ACC112 (cell line): ENCODE measurements at regions not wholly inside any gene's neighbourhood (a gene's known extent, or its start where the extent isn't known, plus 50 kb on each side); places are given as distances from the start of the nearest gene placed in this dataset.
"Not testable (repeated sequence)": the region's sequence is repeated elsewhere in the genome, so short reads cannot be mapped to it uniquely, and the experiment has no call there.

Experiments used
- H2AFZ ChIP-seq: fragments of 200-600 bp; sonication (generic); one replicate; pipeline ENCODE4 v1.6.0; 2017; ENCODE audit warnings: antibody characterized with exemption, low read length; ENCODE audit not compliant: unreplicated experiment
- H3K27ac ChIP-seq: fragments of 200-600 bp; sonication (generic); 2 replicates; pipeline ENCODE4 v1.5.1; 2014; ENCODE audit warnings: low read depth, mild to moderate bottlenecking, antibody characterized with exemption, low read length, moderate library complexity
- H3K27me3 ChIP-seq: fragments of 200-600 bp; sonication (generic); 2 replicates; pipeline ENCODE4 v1.6.1; 2014; ENCODE audit warnings: mild to moderate bottlenecking, antibody characterized with exemption, low read length, moderate library complexity, mixed read lengths; ENCODE audit not compliant: insufficient read depth
- H3K36me3 ChIP-seq: fragments of 200-600 bp; sonication (generic); 2 replicates; pipeline ENCODE4 v1.6.1; 2016; ENCODE audit warnings: mild to moderate bottlenecking, antibody characterized with exemption, low read length, moderate library complexity, mixed read lengths; ENCODE audit not compliant: insufficient read depth
- H3K4me1 ChIP-seq: fragments of 200-600 bp; sonication (generic); one replicate; pipeline ENCODE4 v1.6.1; 2016; ENCODE audit warnings: low read length, mixed read lengths; ENCODE audit not compliant: insufficient read depth, unreplicated experiment, control insufficient read depth
- H3K4me3 ChIP-seq: fragments of 200-600 bp; sonication (generic); 2 replicates; pipeline ENCODE4 v1.5.1; 2014; ENCODE audit warnings: mild to moderate bottlenecking, low read depth, low read length
- H3K79me2 ChIP-seq: fragments of 200-600 bp; sonication (generic); one replicate; pipeline ENCODE4 v1.6.0; 2016; ENCODE audit warnings: low read length; ENCODE audit not compliant: control insufficient read depth, unreplicated experiment, insufficient read depth

DNA sequence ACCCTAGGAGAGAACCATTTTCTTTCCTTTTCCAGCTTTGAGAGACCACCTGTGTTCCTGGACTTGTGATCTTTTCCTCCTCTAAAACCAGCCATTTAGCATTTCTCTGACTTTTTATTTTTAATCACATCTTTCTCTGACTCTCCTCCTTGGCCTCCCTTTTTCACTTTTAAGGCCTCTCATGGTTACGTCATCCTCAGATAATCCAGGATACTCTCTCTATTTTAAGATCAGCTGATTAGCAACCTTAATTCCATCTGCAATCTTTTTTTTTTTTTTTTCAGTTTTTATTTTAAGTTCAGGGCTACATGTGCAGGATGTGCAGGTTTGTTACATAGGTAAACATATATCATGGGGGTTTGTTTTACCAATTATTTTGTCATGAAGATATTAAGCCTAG lies 54.0 kb downstream of the RFPL4B start:
- Histone ChIP-seq H3K79me2 (no peaks in the 10 kb centered on the region), H3K4me1 (no peaks in the 10 kb centered on the region), H3K27me3 (no peaks in the 10 kb centered on the region), H3K27ac (no peak overlapping the region), H3K4me3 (no peak overlapping the region), H2AFZ (no peak overlapping the region), H3K36me3 (no peaks in the 10 kb centered on the region)

DNA sequence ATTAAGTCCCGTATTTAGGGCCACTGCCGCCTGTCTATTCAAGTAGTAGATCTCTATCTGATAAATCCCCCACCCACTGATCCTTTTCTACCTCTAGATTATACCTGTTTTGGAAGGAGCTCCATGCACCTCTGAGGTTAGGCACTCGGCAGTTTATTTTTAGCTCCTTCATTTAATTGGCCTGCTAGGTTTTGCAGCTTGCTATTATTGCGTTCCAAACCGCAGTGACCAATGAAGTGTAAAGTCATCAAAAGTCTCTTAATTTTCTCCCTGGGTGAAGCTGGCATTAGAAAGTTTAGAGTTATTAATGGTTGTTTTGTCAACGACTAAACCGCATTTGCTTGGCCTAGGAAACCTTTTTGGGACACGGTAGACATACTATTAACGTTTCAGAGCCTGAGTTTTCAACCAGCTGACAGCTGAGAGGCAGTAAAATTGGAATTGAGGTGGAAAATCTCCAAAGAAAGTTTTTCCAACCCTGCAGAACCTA lies 60.0 kb downstream of the RFPL4B start:
- no peak overlapping the region for H2AFZ ChIP-seq
- H3K4me3 ChIP-seq = no peak overlapping the region
- H3K27me3 ChIP-seq = no peaks in the 10 kb centered on the region
- H3K4me1 ChIP-seq = no peaks in the 10 kb centered on the region
- H3K27ac ChIP-seq = no peak overlapping the region
- no peaks in the 10 kb centered on the region for H3K36me3 ChIP-seq
- H3K79me2 ChIP-seq = no peaks in the 10 kb centered on the region

GRCh38 chr6:112408522-112408921 lies 61.4 kb downstream of the RFPL4B start:
- Histone ChIP-seq H3K79me2 (no peaks in the 10 kb centered on the region), H2AFZ (no peak overlapping the region), H3K36me3 (no peaks in the 10 kb centered on the region), H3K4me3 (no peak overlapping the region), H3K27me3 (no peaks in the 10 kb centered on the region), H3K27ac (no peak overlapping the region), H3K4me1 (no peaks in the 10 kb centered on the region)

DNA sequence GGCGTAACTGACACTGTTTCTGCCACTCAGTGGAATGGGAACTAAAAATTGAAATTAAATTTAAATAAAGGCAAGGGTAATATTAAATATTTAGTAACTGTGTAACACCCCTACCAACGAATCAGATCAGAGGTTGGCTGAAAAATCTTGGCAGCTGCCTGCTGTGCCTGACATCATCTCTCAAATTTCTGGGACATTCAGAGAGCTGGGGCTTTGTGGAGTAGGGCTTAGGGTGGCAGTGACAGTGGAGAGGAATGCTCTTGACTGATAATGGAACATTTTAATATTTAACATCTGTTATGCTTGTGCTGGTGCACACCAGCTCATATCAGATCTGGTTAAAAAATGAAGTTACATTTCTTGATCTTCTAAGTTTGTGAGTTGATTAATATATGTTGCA lies 62.2 kb downstream of the RFPL4B start:
- Histone ChIP-seq H3K27ac (no peak overlapping the region), H3K4me3 (no peak overlapping the region), H3K4me1 (no peaks in the 10 kb centered on the region)

GRCh38 chr6:112413780-112414179 lies 66.7 kb downstream of the RFPL4B start:
- H2AFZ ChIP-seq = no peak overlapping the region
- no peaks in the 10 kb centered on the region for H3K4me1 ChIP-seq
- no peaks in the 10 kb centered on the region for H3K36me3 ChIP-seq
- H3K4me3 ChIP-seq = no peak overlapping the region
- no peaks in the 10 kb centered on the region for H3K79me2 ChIP-seq
- no peak overlapping the region for H3K27ac ChIP-seq
- no peaks in the 10 kb centered on the region for H3K27me3 ChIP-seq

More for the DNA sequence above, 62.2 kb downstream of the RFPL4B start:
- Histone ChIP-seq H3K79me2 (no peaks in the 10 kb centered on the region), H3K36me3 (no peaks in the 10 kb centered on the region), H3K27me3 (no peaks in the 10 kb centered on the region), H2AFZ (no peak overlapping the region)

DNA sequence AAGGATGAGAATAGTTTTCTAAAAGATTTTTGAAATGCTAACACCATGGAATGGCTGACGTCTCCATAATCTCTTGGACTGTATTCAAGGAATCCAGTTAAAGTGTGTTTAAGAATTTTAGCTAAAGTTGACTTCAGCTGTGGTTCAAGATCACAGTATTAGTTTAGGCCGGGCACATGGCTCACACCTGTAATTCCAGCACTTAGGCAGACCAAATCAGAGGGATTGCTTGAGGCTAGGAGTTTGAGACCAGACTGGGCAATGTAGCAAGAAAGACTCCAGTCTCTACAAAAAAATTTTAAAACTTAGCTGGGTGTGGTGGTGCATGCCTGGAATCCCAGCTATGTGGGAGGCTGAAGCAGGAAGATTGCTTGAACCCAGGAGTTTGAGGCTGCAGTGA lies 68.2 kb downstream of the RFPL4B start:
- H3K27me3 ChIP-seq = no peaks in the 10 kb centered on the region
- no peak overlapping the region for H3K27ac ChIP-seq
- no peak overlapping the region for H2AFZ ChIP-seq

GRCh38 chr6:112416866-112417265 lies 69.7 kb downstream of the RFPL4B start:
- H3K36me3 ChIP-seq = no peaks in the 10 kb centered on the region

More for the DNA sequence above, 68.2 kb downstream of the RFPL4B start:
- Histone ChIP-seq H3K79me2 (no peaks in the 10 kb centered on the region), H3K36me3 (no peaks in the 10 kb centered on the region), H3K4me1 (no peaks in the 10 kb centered on the region), H3K4me3 (no peak overlapping the region)

GRCh38 chr6:112427011-112427410 lies 79.9 kb downstream of the RFPL4B start:
- H3K27me3 ChIP-seq, H3K4me3 ChIP-seq, H3K27ac ChIP-seq, H3K79me2 ChIP-seq, H3K4me1 ChIP-seq, H2AFZ ChIP-seq, H3K36me3 ChIP-seq: not testable (repeated sequence)

More at GRCh38 chr6:112416866-112417265, 69.7 kb downstream of the RFPL4B start:
- Histone ChIP-seq H2AFZ (no peak overlapping the region), H3K27ac (no peak overlapping the region), H3K79me2 (no peaks in the 10 kb centered on the region), H3K4me3 (no peak overlapping the region), H3K27me3 (no peaks in the 10 kb centered on the region), H3K4me1 (no peaks in the 10 kb centered on the region)

DNA sequence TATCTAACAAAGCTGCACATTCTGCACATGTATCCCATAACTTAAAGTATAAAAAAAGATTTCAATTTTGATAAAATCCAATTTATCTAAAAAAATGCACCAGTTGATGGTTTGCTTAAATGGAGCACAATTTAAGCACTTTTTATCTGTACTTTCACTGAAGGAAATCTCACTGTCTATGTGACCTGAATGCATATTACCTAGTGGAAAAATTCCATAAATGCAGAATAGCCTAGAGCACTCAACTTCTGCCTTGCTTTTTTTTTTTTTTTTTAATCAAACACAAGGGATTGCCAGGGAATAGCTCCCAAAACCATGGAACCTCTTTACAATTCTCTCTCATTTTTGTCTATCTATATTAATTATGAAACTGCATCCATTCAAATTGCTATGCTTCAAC lies 80.4 kb downstream of the RFPL4B start:
- no peak overlapping the region for H3K27ac ChIP-seq
- H3K4me3 ChIP-seq = no peak overlapping the region
- H3K4me1 ChIP-seq = peaks cover under 1% of the 10 kb centered on the region
- no peak overlapping the region for H2AFZ ChIP-seq
- no peaks in the 10 kb centered on the region for H3K27me3 ChIP-seq
- no peaks in the 10 kb centered on the region for H3K79me2 ChIP-seq
- H3K36me3 ChIP-seq = no peaks in the 10 kb centered on the region

DNA sequence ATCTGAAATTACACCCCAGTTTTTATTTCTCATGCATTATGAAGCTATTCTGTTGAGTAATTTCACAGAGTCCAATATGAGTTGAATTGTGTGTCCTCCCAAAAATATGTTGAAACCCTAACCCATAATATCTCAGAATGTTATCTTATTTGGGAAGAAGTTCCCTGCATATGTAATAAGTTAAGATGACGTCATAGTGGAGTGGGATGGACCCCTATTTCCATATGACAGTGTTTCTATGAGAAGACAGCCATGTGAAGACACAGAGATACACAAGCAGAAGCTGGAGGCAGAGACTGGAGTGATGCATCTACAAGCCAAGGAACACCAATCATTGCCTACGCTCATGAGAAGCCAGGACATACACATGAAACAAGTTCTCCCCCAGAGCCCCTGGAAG lies 81.3 kb downstream of the RFPL4B start:
- no peaks in the 10 kb centered on the region for H3K36me3 ChIP-seq
- no peak overlapping the region for H3K4me3 ChIP-seq
- H3K27ac ChIP-seq = no peak overlapping the region
- H3K27me3 ChIP-seq = no peaks in the 10 kb centered on the region
- no peaks in the 10 kb centered on the region for H3K79me2 ChIP-seq
- H3K4me1 ChIP-seq = peaks cover 10% of the 10 kb centered on the region
- no peak overlapping the region for H2AFZ ChIP-seq

GRCh38 chr6:112429226-112429625 lies 82.1 kb downstream of the RFPL4B start:
- H3K79me2 ChIP-seq = no peaks in the 10 kb centered on the region
- no peak overlapping the region for H3K27ac ChIP-seq
- peaks cover 10% of the 10 kb centered on the region for H3K4me1 ChIP-seq
- no peak overlapping the region for H3K4me3 ChIP-seq
- H2AFZ ChIP-seq = no peak overlapping the region
- H3K27me3 ChIP-seq = no peaks in the 10 kb centered on the region
- no peaks in the 10 kb centered on the region for H3K36me3 ChIP-seq
